ENCODE measurements at regions not wholly inside any gene's neighbourhood (a gene's known extent, or its start where the extent isn't known, plus 50 kb on each side); places are given as distances from the start of the nearest gene placed in this dataset.

DNA sequence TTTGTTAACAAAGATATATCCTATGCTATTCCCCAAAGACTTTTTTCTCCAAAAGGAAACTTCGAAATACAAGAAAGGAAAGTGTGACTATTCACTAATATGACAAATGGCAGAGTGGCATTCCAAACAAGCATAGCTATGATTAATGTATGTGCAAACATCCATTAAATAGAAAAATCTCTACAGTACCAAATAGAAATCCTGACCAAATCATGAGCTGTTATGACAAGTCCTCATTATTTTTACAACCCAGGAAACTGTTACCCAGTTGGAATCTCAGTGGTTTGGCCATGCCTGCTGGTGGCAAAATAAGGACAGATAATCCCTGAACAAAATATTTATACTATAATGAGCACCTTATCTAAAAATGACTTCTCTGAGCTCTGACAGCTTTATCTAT is 202.1 kb downstream of the SEC23A start:
- DNase-seq = peak; percentile 81

DNA sequence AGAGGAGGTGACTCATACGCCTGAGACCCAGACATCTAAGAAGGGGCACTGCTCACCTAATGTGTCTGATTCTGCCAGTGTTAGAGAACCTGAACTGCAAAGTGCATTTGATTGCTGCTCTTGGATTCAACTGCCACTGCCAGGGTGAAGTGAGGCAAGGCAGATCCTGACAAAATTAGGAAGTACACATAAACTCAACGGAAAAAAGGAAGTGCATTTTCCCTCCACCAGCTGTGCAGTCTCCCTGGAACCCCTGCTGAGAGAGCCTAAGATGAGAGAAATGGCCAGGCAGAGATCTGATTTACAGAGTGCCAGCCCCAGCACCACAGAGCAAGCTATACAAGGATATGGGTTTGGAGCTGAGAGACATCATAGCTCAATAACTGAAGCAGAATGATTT is 215.3 kb downstream of the SEC23A start:
- DNase-seq = peak; percentile 32

DNA sequence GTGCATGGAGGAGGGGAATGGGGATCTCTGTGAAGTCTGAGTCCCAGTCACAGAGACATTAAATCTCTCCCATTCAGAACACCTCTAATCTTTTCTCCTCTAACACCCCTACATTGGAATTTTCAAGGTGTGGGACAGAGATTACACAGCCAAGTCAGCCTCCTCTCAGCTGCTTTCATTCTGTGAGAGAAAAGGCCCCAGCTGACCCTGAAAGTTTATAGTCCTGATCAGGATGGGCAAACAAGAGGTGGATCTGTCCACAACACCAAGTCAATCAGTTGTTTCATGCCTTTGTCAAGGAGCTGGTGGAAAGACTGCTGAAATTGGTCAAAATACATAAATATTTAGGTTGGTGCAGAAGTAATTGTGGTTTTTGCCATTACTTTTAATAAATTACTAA is 218.9 kb downstream of the SEC23A start:
- no peak for DNase-seq

DNA sequence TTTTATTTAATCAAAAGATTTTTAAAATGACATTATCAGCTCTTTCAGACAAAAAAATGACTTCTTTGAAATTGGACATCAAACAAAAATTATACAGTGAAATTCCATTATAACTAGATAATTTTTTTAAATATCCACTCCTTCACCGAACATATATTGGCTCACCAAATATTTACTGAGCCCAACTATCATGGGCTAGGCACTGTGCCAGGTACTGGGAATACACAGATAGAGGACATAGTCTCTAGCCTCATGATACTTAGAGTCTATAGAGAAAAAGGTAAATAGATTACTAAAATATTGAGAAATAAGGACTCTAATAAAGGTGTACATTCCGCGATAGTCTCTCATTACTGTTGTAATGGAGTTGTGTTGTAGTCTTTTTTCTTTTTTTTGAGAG is 219.9 kb downstream of the SEC23A start:
- DNase-seq = peak; percentile 25

DNA sequence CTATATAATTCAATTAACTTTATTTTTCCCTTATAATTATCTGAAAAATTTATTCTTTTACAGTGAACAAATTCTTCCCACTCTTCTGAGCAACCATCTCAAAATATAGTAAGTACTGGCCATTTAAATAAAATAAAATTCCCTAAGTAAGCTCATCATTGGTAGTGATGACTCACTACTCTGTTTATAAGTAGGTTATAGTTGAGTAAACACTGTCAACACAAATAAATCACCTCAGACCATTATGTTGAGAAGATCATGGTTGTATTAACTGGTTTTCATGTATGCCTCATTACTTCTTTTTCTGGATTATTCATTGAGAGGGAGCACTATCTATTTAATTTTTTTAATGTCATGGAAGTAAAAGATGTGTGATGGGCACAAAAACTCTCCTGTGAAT is 220.5 kb downstream of the SEC23A start:
- DNase-seq = peak; percentile 27

DNA sequence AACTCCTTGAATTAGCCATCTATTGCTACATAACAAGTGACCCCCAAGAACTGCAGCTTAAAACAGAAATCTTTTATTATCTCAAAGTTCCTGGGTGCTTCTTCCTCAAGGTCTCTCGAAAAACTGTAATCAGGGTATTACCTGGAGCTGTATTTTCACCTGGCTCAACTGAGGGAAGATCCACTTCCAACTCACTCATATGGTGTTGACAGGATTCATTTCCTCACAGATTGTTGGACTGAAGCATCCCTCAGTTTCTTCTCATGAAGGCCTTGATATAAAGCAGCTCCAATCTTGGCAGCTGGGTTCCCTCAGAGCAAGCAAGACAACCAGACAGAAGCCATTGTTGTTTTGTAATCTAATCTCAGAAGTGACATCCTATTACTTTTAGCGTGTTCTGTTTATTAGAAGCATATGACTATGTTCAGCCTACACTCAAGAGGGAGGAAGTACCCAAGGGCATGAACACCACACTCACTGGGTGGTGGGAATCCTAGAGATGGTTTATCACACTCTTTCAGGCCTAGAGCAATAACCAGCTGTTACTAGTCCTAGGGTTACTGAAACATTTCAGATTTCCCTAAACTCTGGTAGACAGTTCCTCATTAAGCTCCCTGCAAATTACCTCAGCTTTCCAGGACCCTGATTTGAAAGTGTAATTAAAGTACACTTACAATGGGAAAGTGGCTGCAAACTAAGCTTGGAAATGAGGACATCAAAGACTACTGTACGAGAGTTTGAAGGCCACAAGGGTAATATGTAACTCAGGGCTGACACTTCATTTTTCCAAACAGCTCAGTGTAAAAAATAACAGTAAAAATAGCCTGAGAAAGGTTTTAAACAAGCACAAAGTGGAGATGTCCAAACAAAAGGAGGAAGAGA is 222.2 kb downstream of the SEC23A start:
- DNase-seq = no peak

DNA sequence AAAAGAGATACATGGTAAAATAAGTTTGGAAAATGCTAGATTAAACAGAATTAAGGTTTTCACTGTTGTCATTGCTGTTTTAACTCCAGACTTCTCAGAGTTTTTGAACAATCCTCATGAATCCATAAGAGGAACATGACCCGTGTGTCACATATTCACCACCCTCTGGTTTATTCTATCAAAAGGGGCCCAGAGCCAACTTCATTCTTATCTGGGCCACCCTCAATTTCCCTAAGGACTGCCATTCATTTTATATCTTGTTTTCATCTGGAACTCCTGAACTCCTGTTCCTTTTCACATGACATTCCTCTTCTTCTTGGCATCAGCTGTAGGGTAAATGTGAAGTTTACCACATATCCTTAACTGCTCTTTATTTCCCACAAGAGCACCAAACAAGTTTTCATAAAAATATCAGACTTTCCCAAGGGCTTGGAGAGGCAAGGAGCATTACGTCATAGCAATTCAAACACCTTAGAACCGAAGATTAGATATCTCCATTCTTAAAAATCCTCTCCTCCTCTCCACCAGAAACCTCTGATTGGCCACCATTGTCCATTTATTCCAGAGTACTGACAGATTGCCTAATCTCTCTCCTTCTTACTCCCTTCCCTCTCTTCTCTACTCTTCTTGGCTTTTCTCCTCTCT is 225.2 kb downstream of the SEC23A start:
- DNase-seq = no peak

DNA sequence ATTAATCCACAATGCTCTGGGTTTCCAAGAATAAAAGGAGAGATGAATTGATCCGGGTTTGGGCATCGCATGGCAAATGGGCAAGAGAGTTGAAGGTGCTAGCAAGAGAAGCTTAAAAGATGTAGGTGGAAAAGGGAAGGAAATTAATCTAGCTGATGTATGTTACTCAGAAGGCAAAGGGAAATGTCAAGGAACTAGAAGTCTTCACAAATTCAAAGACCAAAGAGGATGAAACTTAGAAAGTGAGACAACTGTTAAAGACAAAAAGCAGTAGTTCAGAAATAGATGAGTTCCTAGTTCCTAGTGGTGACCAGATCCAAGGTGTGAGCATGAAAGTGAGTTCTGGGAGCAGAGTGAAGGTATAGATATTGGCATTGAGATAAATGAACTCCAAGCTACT is 228.3 kb downstream of the SEC23A start:
- DNase-seq = no peak

DNA sequence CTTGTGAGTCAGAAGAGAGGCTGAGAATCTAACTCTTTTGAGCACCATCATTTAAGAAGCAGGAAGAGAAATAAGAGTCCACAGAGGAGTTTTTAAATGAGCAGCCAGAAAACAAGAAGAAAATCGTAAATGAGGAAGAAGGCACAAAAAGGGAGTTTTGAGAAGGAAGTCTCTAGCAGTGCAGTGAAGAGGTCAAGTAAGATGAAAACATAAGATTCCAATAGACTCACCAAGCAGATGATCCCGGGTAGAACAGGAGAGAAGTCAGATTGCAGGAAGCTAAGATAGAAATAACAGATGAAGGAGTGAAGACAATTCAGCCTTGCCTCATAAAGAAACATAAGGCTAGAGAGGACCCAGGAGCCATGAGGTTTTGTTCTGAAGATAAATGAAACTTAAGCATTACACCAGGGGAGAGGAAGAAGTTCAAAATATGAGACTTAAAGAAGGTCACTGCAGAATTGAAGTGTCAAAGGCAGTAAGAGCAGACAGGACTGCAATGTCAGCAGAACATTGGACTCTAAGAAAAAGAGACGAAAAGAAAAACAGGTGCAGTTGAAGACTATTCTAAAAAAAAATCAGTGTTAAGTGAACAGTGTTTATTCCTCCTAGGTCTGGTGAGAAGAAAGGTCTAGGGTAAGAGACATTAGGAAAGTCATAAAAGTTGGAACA is 229.0 kb downstream of the SEC23A start:
- DNase-seq = no peak

DNA sequence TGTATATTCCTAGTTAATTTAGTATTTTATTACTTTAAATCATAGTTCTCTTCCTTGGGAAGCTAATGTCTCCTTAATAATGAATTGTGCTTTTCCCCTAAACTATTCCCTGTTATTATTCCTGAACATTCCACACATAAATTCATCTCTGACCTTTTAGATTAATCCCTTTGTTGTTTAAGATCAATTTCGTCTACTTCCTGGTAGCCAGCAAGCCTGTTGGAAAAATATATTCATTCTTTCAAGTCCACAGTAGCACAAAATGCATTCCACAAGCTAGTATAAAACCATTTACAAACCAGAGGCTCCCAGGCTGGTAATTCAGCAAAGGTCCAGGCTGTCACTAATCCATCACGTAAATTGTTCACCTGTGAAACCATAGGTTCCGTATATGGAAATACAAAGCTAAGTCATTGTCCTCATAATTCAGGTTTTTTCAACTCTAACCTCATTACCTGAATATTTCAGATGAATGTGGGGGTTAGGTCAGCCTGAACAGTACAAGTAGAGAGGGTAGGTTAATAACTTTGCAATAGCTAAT is 232.7 kb downstream of the SEC23A start:
- no peak for DNase-seq

DNA sequence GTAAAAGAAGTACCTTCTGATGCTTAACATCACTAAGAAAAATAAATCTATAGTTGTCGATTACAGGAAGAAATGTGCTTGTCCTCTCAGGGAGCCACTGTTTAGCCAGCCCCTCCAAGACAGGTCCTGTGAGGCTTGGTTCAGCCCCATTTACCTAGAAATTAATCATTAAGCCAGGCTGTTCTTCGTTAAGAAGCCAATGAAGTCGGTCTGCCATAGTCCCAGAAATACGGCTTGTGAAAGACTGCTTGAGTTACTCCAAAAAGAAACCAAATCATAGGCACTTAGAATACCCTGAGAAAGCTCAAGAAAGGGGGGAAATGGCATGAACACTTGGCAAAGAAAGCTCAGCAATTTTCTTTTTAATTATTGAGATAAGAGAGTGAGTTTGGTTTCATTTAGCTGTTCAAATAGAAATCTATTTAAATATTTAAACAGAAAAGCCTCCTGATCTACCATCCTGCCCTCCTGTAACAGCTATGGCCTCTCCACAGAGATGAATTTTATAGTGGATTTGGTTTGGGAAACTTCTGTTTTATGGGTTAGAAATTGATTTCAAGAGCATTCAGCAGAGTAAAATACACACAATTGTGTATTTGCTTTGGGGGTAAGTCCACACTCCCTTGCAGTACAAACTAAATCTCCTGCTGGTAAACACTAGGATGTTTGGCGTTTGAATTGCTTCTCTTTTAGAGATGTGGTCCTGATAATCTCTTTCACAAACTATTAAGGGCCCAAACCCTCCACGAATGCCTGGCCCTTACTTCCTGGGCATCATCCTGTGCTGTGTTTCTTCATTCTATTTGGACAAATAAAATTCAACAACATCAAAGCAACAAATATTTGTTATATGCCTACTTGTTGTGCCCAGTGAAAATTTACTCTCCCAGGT is 234.4 kb downstream of the SEC23A start:
- no peak for DNase-seq

DNA sequence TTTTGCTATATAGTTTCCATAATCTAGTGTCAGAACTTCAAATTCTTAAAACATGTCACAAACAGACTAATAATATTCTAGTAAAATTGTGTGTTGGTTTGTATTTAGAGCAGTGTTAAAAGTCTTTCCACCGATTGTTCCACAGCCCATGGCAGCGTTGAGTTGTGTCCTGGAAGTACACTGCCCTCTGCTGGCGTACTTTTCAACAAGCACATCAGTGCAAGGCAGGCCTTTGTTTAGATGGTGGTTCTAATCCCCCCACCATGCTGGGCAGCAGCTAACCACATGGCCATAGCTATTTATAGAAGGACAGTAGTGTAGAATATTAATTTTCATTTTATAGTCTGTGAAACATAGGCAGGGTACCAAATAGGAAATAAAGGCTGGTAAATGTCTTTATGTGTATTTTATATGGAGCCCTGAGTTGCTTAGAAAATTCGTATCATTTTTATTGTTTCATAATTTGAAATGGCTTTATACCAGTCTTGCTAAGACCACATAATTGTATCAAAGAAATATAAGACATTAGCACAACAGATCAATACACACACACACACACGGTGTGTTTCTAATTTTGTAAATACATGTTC is 235.4 kb downstream of the SEC23A start:
- DNase-seq = peak; percentile 89

DNA sequence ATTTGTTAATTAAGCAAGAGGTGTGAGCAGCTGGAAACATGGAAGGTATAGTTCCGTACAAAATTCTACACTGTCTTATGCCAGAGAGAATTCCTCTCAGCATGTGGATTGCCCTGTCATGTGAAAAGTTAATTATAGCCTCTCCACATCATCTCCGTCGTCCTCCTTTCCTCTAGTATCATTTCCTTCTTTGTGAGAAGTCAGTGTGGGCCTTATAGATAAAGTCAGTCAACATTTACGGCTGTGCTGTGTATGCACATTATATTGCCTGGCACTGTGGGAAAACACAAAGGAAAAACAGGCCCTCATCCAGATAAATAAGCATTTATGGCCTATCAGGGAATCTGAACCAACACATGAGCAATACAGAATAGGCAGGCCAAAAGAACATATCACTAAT is 236.6 kb downstream of the SEC23A start:
- DNase-seq = peak; percentile 82

DNA sequence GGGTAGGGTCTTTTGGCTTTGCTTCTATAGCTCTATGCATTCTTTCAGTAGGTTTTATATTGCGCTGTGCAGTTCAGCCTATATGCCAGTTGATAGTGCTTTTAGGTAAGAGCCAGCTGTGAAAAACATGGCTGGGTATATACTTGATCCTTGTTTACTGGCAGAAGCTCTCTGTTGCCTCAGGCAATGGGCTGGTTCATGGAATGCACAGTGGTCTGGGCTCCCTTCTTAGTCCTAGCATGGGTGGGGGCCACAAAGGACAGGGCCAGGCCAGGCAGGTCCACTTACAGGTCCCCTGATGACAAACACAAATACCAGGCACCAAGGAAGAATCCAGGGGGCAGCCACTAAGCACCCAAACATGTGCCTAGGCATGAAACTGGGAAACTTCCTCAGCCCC is 240.7 kb downstream of the SEC23A start:
- no peak for DNase-seq

DNA sequence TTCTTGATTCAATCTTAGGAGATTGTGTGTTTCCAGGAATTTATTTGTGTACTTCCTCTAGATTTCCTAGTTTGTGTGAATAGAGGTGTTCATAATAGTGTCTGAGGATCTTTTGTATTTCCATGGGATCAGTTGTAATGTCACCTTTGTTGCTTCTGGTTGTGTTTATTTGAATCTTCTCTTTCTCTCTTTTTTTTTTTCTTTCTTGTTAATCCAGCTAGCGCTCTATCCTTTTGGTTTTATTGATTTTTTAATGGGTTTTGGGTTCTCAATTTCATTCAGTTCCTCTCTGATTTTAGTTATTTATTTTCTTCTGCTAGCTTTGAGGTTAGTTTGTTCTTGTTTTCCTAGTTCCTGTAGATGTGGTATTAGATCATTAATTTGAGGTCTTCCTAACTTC is 242.5 kb downstream of the SEC23A start:
- DNase-seq = no peak

DNA sequence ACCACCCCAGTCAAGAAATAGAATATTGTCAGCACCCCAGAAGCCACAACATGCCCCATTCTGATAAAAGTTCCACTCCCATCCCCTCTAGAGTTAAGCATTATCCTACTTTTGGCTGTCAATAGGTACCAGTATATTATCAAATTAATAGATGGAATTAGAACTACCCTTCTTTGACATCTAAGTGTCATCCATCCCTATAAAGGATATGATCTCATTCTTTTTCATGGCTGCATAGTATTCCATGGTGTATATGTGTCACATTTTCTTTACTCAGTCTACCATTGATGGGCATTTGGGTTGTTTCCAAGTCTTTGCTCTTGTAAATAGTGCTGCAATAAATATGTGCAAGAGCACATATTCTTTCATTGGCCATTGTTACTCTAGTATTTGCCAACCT is 246.2 kb downstream of the SEC23A start:
- no peak for DNase-seq

DNA sequence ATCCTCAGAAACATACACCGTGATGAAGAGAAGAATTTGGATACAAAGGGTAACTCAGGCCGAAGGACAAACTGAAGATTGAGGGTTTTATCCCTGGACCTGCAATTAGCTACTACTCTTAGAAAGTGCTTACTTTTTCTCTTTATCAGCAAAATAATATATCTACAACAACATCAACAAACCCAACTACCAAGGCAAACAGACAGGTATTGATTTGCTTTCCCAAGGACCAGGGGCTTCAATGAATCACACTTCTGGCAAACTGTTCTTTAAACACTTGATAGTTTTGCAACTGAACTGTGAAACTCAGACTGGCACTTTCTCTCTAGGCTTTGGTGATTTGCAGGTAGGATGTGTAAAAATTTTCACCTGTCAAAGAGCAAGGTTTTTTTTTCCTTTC is 247.5 kb downstream of the SEC23A start:
- DNase-seq = no peak

DNA sequence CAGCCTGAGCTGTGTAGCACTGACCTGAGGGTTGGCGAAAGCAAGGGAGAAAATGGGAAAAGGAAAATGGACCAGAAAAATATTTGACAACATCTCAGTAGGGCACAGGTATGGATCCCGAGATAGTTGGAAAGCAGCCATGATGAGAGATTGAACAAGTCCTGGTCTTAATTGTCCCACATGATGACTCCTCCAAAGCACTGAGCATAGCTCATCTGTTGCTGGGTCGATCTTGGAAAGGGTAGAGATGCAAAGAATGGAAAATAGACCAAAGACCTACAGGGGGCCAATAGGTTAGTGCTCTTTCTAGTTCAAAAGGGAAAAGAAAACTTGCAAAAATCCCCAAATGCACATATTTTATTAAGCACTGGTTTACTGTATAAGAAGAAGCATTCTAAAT is 251.9 kb downstream of the SEC23A start:
- no peak for DNase-seq

DNA sequence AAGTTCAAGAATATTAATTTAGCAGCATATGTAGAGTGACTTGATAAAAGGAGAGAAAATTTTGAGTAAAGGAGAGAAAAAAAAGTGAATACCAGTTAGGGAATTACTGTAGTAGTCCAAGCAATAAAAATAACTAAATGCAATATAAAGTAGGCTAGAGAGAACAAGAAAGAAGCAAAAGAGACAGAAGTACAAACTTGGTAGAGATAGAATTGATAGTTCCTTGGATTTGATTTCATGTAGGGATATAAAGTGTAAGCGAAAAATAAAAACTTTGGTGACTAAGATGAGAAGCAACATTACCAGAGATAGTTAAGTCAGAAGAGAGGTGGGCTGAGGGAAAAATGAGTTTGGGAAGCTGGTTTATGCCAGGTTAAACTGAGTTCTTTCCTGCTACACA is 252.4 kb downstream of the SEC23A start:
- no peak for DNase-seq

DNA sequence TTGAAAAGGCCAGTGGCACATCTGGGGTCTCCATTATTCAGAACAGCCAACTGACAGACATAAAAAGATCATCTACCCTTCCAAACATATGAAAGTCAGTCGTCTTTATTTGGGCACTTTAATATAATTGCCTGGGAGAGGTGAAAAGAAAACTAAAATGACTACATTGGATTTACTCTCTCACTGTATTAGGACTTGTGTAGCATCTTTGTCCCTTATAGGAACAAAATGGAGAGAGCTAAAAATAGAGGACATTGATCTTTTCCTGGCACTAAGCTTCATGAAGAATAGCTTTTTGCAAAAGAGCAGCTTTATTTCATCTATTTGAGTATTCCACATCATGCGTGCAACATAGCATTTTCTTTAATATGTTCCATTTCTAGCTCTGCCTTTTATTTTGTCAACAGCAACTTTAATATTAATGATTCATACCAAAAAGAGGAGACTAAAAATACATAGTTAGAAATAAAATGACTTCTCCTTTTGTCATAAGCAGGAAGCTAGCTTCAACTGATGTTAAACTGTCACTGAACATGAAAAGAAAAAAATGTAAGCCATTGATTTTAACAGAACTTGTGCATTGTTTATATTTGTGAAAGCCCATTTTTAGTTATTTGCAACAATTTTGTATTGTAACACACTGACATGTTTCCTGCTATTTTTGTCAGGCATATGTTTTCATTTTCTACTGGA is 254.6 kb downstream of the SEC23A start:
- no peak for DNase-seq

DNA sequence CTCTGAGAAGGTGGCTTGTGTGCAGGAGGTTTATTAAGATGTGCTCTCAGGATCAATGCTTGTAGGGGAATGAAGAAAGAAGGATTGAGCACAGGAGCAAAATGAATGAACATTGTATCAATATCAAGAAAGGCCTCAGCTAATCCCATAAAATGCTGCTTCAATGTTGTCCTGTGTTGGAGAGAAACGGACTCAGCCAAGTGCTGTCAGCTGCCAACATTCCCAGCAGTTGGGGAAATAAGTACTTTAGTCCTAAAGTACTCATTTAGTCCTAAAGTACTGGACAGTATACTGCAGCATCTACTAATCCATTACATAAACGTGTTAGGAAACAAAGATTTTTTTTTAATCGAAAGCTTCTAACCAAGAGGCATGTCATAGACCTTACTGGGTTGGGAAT is 255.9 kb downstream of the SEC23A start:
- no peak for DNase-seq

All from NCI-H69 (cell line).